GM21360 (cell line): ENCODE measurements at regions not wholly inside any gene's neighbourhood (a gene's known extent, or its start where the extent isn't known, plus 50 kb on each side); places are given as distances from the start of the nearest gene placed in this dataset.
"Not testable (repeated sequence)": the region's sequence is repeated elsewhere in the genome, so short reads cannot be mapped to it uniquely, and the experiment has no call there.

Source experiments
- ATAC-seq: cut with Tn5 transposase; IDR thresholded peaks from one replicate; pipeline ENCODE4 v1.9.1; 2021; ENCODE audit warnings: mild to moderate bottlenecking, moderate library complexity; ENCODE audit not compliant: unreplicated experiment

DNA sequence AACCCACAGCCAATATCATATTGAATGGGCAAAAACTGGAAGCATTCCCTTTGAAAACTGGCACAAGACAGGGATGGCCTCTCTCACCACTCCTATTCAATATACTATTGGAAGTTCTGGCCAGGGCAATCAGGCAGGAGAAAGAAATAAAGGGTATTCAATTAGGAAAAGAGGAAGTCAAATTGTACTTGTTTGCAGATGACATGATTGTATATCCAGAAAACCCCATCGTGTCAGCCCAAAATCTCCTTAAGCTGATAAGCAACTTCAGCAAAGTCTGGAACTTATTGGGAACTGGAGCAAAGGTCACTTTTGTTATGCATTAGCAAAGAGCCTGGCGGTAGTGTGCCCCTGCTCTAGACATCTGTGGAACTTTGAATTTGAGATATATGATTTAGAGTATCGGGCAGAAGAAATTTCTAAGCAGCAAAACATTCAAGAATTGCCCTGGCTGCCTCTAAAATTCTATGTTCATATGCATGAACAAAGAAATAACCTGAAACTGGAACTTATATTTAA lies 53.4 kb upstream of the PSMA1 start:
- ATAC-seq: not testable (repeated sequence)

GRCh38 chr11:14577292-14577691 lies 57.1 kb upstream of the PSMA1 start:
- no peak for ATAC-seq

DNA sequence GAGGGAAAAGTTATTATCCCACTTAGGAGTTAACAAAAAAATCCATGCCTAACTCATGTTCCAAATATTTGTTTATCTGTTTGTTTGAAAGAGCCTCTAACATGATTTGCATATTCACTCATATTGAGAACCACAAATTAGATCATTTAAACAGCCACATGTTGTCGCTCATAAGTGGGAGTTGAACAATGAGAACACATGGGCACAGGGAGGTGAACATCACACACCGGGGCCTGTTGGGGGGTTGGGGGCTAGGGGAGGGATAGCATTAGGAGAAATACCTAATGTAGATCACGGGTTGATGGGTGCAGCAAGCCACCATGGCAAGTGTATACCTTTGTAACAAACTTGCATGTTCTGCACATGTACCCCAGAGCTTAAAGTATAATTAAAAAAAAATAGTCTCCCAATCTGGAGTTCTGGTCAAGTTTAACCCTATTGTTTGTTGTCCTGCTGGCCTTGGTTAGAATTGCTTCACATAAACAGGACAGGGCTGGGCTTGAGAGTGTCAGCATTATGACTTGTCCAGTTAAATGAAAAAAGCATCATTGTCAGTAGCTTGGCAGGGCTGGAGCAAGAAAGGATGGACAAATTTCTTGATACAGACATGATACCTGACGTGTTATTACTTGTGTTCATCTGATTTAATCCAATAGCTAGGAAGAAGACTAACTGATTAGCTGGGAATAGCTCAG lies 57.8 kb upstream of the PSMA1 start:
- no peak for ATAC-seq

DNA sequence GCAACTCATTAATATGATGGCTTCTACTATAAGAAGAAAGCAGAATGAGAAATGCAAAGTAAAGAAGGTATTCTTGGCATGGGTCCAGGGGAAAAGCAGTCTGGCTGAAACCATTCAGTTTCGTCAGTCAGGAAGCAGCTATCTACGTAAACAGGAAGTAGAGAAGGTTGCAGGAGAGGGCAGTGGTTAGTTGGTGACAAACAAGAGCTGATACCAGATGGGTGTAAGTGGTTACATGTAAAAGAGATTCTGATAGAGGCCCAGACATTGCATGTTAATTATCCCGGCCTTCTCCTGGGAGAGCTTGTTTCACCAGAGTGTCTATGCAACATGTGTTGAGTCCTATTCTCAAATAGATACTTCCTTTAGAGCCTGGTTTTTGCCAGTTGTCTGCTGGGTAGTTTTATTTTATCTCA lies 58.4 kb upstream of the PSMA1 start:
- ATAC-seq: peak; percentile 99

DNA sequence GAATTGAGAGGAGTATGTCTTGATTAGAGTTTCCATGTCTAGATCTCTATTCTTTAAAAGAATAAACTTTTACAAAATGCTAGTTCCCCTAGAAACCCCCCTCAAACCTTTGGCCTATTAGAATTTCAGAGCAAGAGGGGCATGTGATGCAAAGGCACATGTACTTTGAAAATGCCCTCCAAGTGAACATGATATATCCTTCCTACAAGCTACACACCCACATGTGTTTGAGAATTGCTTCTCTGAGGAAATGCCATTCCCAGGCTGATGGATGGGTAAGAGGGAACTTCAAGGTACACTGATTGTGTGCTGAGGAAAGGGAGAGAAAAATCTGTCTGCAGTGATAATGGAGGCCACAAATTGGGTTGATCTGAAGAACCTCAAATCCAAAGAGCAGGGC lies 59.5 kb upstream of the PSMA1 start:
- ATAC-seq: no peak

GRCh38 chr11:14582793-14583192 lies 60.8 kb upstream of the PDE3B start:
- no peak for ATAC-seq

- ATAC-seq: no peak
These were observed 60.2 kb upstream of the PDE3B start for GRCh38 chr11:14583252-14584034.

- ATAC-seq: no peak
These were observed 59.6 kb upstream of the PDE3B start for GRCh38 chr11:14584035-14584363.

GRCh38 chr11:14584595-14584994 lies 59.0 kb upstream of the PDE3B start:
- ATAC-seq: no peak

DNA sequence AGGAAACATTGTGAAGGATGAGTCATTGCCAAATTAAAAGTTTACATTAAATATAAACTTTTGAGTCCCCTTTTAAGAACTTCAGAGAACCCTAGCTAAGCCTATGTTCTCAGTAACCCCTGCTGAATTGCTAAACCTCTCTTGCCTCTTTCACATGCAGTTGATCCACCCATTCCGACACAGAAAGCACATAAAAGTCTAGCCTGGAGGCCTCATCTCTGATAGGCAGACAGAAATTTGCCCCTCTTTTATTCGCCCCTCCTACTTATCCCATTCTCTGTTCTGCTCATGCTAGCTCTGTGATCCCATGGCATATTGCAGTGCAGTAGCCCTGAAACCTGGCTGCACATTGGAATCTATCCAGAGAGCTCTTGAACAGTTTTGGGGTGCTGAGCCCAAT lies 58.2 kb upstream of the PDE3B start:
- ATAC-seq: no peak

DNA sequence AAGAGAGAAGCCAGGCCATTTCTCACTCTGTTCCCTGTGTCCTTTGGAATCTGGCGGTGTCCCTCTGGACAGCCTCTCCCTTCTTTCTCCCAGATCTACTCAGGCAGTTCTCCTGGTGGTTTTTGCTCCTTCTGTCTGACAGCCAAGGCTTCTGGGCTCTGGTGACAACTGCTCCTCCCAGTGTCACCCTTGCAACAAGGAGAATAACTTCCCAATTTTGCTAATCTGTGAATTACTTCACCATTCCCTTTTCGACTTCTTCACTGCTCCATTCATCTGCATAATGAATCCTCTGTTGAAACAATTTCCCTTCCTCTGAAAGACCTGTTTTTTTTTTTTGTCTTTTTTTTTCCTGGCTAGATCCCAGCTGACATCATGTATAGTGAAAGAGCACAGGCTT lies 56.3 kb upstream of the PDE3B start:
- ATAC-seq: no peak

GRCh38 chr11:14588681-14589080 lies 54.9 kb upstream of the PDE3B start:
- no peak for ATAC-seq

DNA sequence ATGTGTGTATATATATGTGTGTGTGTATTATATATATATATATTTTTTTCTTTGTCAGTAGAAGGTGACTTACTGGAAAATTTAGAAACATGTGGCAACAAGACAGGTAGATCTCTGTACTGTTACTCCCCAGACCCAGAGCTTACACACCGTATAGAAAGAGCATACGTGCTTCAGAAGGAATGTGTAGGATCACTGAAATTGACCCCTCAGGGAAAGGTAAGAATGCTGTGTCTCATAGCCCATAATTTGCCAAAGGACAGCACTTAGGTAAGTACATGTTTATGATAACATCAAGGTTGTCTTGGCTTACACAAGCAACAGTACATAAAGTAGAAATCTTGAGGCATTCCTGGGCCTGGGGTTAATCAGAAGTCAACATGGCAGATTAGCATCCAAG lies 54.2 kb upstream of the PDE3B start:
- no peak for ATAC-seq

- ATAC-seq: not testable (repeated sequence)
These were observed 52.6 kb upstream of the PDE3B start for GRCh38 chr11:14591046-14591445.

DNA sequence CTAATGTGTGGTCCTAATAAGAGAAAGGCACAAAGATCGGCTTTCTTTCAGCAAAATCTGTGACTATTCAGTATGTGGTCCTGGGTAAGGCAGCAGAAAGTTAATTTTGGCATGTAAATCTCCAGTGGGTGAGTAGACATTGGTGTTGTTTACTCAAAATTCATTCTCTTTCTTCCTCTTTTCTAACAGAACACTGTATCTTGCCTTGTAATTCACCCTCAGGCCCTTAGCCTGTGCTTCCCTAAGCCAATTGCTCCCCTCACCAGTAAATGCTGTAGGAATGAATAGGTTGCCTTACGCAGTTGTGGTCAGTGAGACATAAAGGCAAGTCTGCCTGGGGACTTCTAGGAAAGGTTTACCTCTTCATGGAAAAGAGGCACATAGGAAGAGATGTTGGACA lies 49.9 kb upstream of the PDE3B start:
- ATAC-seq: no peak
